DND-41 (cell line): ENCODE measurements at regions not wholly inside any gene's neighbourhood (a gene's known extent, or its start where the extent isn't known, plus 50 kb on each side); places are given as distances from the start of the nearest gene placed in this dataset.

Experiments
- ATAC-seq: fragments of 200-7000 bp; cut with Tn5 transposase; 3 replicates; pipeline ENCODE4 v1.9.1; 2021; ENCODE audit warnings: low read depth; ENCODE audit not compliant: insufficient read depth
- DNase-seq: peaks from one replicate; pipeline ENCODE4 v3.0.0-alpha.2; 2020
- H2AFZ ChIP-seq: 2 replicates; pipeline ENCODE4 v1.6.0; 2012; ENCODE audit warnings: low read depth, low read length
- H3K27ac ChIP-seq: 2 replicates; pipeline ENCODE4 v1.5.1; 2012; ENCODE audit warnings: low read length, inconsistent platforms
- H3K27me3 ChIP-seq: fragments of 200-600 bp; sonication (generic); 2 replicates; pipeline ENCODE4 v1.6.0; 2012; ENCODE audit warnings: low read length, mild to moderate bottlenecking, inconsistent platforms; ENCODE audit not compliant: insufficient read depth, poor library complexity
- H3K36me3 ChIP-seq: 2 replicates; pipeline ENCODE4 v1.5.1; 2012; ENCODE audit warnings: low read length, inconsistent platforms; ENCODE audit not compliant: insufficient read depth
- H3K4me1 ChIP-seq: 2 replicates; pipeline ENCODE4 v1.5.1; 2012; ENCODE audit warnings: mild to moderate bottlenecking, low read length; ENCODE audit not compliant: insufficient read depth
- H3K4me2 ChIP-seq: 2 replicates; pipeline ENCODE4 v1.6.0; 2012; ENCODE audit warnings: mild to moderate bottlenecking, moderate library complexity, low read length, inconsistent platforms; ENCODE audit not compliant: insufficient read depth
- H3K4me3 ChIP-seq, 2 experiments: fragments of 200-600 bp in 1 of 2; shearing (Covaris generic) in 1 of 2; 2 replicates each; pipeline ENCODE4 v1.5.1; 2012 to 2016; ENCODE audit warnings: inconsistent platforms in 2 of 2, low read length in 2 of 2, mild to moderate bottlenecking in 2 of 2, low read depth in 1 of 2, moderate library complexity in 1 of 2
- H3K79me2 ChIP-seq: 2 replicates; pipeline ENCODE4 v1.6.0; 2012; ENCODE audit warnings: low read length, inconsistent platforms; ENCODE audit not compliant: insufficient read depth
- H3K9ac ChIP-seq: 2 replicates; pipeline ENCODE4 v1.6.0; 2012; ENCODE audit warnings: low read depth, mild to moderate bottlenecking, inconsistent platforms, low read length, moderate library complexity
- H3K9me3 ChIP-seq: 2 replicates; pipeline ENCODE4 v1.5.1; 2012; ENCODE audit warnings: low read length, moderate library complexity, mild to moderate bottlenecking, inconsistent platforms; ENCODE audit not compliant: insufficient read depth, severe bottlenecking
- H4K20me1 ChIP-seq: 2 replicates; pipeline ENCODE4 v1.6.0; 2012; ENCODE audit warnings: low read length; ENCODE audit not compliant: insufficient read depth
- EZH2 ChIP-seq: IDR thresholded peaks from 3 replicates; pipeline ENCODE4 v1.6.1; 2012; ENCODE audit warnings: borderline replicate concordance, low read depth, mild to moderate bottlenecking, moderate library complexity, low read length, inconsistent platforms; ENCODE audit not compliant: severe bottlenecking
- TF ChIP-seq, protein P1 (sequence below): IDR thresholded peaks from 2 replicates; pipeline ENCODE4 v1.5.1; 2012; ENCODE audit warnings: borderline replicate concordance, low read length, moderate library complexity, mild to moderate bottlenecking; ENCODE audit not compliant: poor library complexity, severe bottlenecking; ENCODE audit errors: extremely low read depth

DNA sequence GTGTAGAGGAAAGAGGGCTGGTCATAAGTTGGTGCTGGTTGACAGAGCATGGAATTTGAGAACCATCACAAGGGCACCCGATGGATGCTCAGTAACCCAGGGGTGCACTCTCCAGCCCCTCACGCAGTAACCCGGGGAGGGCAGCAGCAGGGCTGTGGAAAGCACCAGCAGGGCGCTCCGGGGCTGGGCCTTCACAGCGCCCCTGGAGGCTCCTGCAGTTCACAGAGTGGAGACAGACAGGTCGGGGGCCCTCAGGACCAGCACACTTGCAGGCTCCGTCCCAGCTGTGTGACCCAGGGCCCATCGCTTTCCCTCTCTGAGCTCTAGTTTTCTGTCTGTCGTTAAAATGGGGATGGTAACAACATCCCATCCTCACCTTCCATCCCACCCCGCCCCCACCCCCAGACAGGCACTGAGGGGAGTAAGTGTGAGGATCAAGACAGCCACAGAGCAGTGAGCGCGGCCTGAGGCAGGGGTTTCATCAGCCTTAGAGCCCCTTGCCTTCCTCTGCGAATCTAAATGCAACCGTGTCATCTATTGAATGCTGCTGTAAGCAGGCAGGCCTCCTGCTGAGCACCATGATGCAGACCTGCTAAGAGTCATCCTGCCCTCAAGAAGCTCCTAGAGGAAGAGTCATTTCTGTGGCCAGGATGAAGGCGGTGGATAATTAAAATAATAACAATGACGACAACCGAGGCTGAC is 90.2 kb upstream of the LINGO1 start:
- Histone ChIP-seq H3K4me1 (no peaks in the 10 kb centered on the region), H3K36me3 (no peaks in the 10 kb centered on the region), H3K9me3 (no peaks in the 10 kb centered on the region), H3K9ac (no peak overlapping the region), H3K4me3 (no peak overlapping the region), H3K79me2 (no peaks in the 10 kb centered on the region), H2AFZ (no peak overlapping the region), H3K4me2 (no peak overlapping the region), H4K20me1 (no peaks in the 10 kb centered on the region), H3K27ac (no peak overlapping the region), H3K27me3 (peaks cover under 1% of the 10 kb centered on the region)
- TF ChIP-seq EZH2 = no peak
- DNase-seq (no peak), ATAC-seq (no peak)

- no peaks in the 10 kb centered on the region for H3K36me3 ChIP-seq
- DNase-seq = no peak
- no peak overlapping the region for H3K27ac ChIP-seq
- TF ChIP-seq, protein P1, sequence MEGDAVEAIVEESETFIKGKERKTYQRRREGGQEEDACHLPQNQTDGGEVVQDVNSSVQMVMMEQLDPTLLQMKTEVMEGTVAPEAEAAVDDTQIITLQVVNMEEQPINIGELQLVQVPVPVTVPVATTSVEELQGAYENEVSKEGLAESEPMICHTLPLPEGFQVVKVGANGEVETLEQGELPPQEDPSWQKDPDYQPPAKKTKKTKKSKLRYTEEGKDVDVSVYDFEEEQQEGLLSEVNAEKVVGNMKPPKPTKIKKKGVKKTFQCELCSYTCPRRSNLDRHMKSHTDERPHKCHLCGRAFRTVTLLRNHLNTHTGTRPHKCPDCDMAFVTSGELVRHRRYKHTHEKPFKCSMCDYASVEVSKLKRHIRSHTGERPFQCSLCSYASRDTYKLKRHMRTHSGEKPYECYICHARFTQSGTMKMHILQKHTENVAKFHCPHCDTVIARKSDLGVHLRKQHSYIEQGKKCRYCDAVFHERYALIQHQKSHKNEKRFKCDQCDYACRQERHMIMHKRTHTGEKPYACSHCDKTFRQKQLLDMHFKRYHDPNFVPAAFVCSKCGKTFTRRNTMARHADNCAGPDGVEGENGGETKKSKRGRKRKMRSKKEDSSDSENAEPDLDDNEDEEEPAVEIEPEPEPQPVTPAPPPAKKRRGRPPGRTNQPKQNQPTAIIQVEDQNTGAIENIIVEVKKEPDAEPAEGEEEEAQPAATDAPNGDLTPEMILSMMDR = no peak
- TF ChIP-seq EZH2 = no peak
- no peaks in the 10 kb centered on the region for H3K4me1 ChIP-seq
- no peak overlapping the region for H3K4me3 ChIP-seq
- ATAC-seq = no peak
- no peaks in the 10 kb centered on the region for H4K20me1 ChIP-seq
- no peaks in the 10 kb centered on the region for H3K79me2 ChIP-seq
- H3K4me2 ChIP-seq = no peak overlapping the region
- no peaks in the 10 kb centered on the region for H3K9me3 ChIP-seq
- H2AFZ ChIP-seq = no peak overlapping the region
- H3K9ac ChIP-seq = no peak overlapping the region
- no peaks in the 10 kb centered on the region for H3K27me3 ChIP-seq
Measured at GRCh38 chr15:77721963-77722362, 89.3 kb upstream of the LINGO1 start.

GRCh38 chr15:77720655-77721054 is 87.9 kb upstream of the LINGO1 start:
- ATAC-seq (no peak), DNase-seq (no peak)
- Histone ChIP-seq H3K27ac (no peak overlapping the region), H3K9me3 (no peaks in the 10 kb centered on the region), H3K79me2 (no peaks in the 10 kb centered on the region), H2AFZ (no peak overlapping the region), H3K36me3 (no peaks in the 10 kb centered on the region), H3K4me2 (no peak overlapping the region), H3K4me3 (no peak overlapping the region), H4K20me1 (no peaks in the 10 kb centered on the region; the same call in 1 of the 2 replicates), H3K9ac (no peak overlapping the region), H3K27me3 (no peaks in the 10 kb centered on the region), H3K4me1 (no peaks in the 10 kb centered on the region)
- TF ChIP-seq EZH2 = no peak
- TF ChIP-seq, protein P1 = no peak

DNA sequence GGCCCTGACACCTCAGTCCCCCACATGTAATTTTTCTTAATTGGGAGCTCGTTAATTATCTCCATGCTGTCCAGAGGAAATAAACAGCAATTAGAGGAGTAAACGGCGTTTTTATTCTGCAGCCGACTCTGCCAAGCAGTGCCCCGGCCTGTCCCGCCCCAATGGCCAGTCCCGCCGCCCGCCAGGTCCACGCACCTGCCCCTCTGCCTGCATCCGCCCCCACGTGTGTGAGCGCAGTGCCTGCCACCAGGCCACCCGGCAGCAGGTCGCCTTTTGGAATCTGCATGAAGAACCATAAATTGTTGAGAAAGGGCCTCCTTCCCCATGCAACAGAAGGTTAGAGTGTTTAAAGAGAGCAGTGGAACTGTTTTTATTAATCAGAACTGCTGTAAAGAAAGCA is 87.5 kb upstream of the LINGO1 start:
- Histone ChIP-seq H2AFZ (no peak overlapping the region), H3K27me3 (no peaks in the 10 kb centered on the region), H3K36me3 (no peaks in the 10 kb centered on the region), H3K27ac (no peak overlapping the region), H3K4me1 (no peaks in the 10 kb centered on the region), H3K9ac (no peak overlapping the region), H3K79me2 (no peaks in the 10 kb centered on the region), H4K20me1 (no peaks in the 10 kb centered on the region; the same call in 1 of the 2 replicates), H3K9me3 (no peaks in the 10 kb centered on the region), H3K4me2 (no peak overlapping the region), H3K4me3 (no peak overlapping the region)
- ATAC-seq (no peak), DNase-seq (no peak)
- TF ChIP-seq, protein P1 = no peak
- TF ChIP-seq EZH2 = no peak
